Breast epithelium (tissue), 3 donors: ENCODE measurements at regions not wholly inside any gene's neighbourhood (a gene's known extent, or its start where the extent isn't known, plus 50 kb on each side); places are given as distances from the start of the nearest gene placed in this dataset.

Experiments used
- POLR2A ChIP-seq: fragments of 450-650 bp; IDR thresholded peaks from one replicate; pipeline ENCODE4 v1.6.1; 2016; ENCODE audit warnings: antibody characterized with exemption, mild to moderate bottlenecking, moderate library complexity
- TF ChIP-seq, protein P1 (sequence below), 3 donors: fragments of 450-650 bp; IDR thresholded peaks; one replicate each; pipeline ENCODE4 v1.5.1; 2016 to 2017; ENCODE audit warnings: antibody characterized with exemption in 3 of 3, mild to moderate bottlenecking in 3 of 3, moderate library complexity in 3 of 3

DNA sequence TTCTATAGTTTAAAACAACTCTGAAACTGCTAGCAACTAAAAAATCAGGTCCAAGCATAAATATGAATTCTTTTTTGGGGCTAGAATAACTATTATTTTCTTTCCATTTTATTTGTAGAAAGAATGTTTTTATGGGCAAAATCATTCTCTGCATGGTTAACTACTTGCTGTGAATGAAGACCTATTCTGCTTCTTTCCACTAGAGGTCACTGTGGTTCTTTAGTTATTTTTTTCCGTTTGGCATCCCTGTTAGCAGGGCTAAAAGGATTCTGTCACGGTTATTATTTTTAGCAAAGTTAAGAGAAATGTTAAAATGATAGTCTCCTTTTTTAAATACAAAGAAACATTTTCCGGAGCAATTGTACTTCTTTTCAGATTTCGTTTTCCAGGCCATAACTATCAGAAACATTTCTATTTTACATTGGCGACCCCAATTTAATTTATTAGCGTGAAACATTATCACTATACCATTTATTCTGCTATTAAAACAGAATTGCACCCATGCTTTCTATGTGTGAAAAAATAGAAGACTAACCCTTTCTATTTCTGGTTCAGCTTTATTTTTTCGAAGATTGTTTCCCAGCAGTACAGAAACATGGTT, 404.8 kb downstream of the ATP23 start:
- TF ChIP-seq, protein P1, sequence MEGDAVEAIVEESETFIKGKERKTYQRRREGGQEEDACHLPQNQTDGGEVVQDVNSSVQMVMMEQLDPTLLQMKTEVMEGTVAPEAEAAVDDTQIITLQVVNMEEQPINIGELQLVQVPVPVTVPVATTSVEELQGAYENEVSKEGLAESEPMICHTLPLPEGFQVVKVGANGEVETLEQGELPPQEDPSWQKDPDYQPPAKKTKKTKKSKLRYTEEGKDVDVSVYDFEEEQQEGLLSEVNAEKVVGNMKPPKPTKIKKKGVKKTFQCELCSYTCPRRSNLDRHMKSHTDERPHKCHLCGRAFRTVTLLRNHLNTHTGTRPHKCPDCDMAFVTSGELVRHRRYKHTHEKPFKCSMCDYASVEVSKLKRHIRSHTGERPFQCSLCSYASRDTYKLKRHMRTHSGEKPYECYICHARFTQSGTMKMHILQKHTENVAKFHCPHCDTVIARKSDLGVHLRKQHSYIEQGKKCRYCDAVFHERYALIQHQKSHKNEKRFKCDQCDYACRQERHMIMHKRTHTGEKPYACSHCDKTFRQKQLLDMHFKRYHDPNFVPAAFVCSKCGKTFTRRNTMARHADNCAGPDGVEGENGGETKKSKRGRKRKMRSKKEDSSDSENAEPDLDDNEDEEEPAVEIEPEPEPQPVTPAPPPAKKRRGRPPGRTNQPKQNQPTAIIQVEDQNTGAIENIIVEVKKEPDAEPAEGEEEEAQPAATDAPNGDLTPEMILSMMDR (IDR thresholded peaks at IDR 0.05): peak; percentile 62 to 81 (median 79)
- no peak for TF ChIP-seq POLR2A
